GM12892 (cell line): ENCODE measurements at regions not wholly inside any gene's neighbourhood (a gene's known extent, or its start where the extent isn't known, plus 50 kb on each side); places are given as distances from the start of the nearest gene placed in this dataset.

Source experiments
- POLR2A ChIP-seq: IDR thresholded peaks from 2 replicates; pipeline ENCODE4 v1.6.1; 2011; ENCODE audit warnings: low read depth, low read length, control low read depth
- POLR2AphosphoS5 ChIP-seq: IDR thresholded peaks from 2 replicates; pipeline ENCODE4 v1.6.1; 2011; ENCODE audit warnings: low read depth, low read length, control low read depth
- TAF1 ChIP-seq: IDR thresholded peaks from 2 replicates; pipeline ENCODE4 v1.6.1; 2011; ENCODE audit warnings: low read depth, mild to moderate bottlenecking, control low read depth, low read length, borderline replicate concordance

DNA sequence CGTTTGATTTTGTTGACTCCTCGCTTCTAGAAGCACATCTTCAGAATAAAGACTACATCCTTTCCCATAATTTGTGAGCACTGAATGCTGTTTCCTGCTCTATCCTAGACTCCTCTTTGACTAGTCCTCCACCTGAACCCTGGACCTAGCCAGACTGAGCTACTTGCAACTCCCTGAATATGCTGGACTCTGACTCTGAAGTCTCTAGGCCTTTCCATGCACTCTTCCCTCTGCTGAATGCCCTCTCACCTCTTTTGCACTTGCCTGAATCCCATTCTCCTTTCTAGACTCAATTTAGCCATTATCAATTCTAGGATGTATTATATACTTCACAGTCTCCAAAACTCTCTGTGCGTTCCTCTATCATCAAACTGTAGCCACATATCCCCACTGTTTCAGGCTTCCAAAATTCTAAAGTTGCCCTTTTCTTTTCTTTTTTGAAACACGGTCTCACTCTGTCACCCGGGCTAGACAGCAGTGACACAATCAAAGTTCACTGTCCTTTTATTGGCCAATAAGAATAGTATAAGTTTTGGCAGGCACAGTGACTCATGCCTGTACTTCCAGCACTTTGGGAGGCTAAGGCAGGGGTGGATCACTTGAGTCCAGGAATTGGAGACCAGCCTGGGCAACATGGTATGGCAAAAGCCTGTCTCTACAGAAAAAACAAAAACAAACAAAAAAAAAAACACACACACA is 127.0 kb downstream of the LTN1 start:
- TF ChIP-seq POLR2AphosphoS5 (no peak), TAF1 (no peak), POLR2A (no peak)
